LHCN-M2 (cell line): ENCODE measurements at regions not wholly inside any gene's neighbourhood (a gene's known extent, or its start where the extent isn't known, plus 50 kb on each side); places are given as distances from the start of the nearest gene placed in this dataset.

Experiments used
- DNase-seq: peaks from one replicate; pipeline ENCODE4 v3.0.0-alpha.2; 2012; ENCODE audit warnings: low read depth

GRCh38 chr18:25873833-25874232 is 216.6 kb downstream of the SS18 start:
- no peak for DNase-seq

GRCh38 chr18:25866331-25866730 is 224.1 kb downstream of the SS18 start:
- DNase-seq = no peak

GRCh38 chr18:25862881-25863600 is 227.4 kb downstream of the SS18 start:
- DNase-seq = no peak

GRCh38 chr18:25853691-25854433 is 236.6 kb downstream of the SS18 start:
- DNase-seq = no peak

- no peak for DNase-seq
Measured at GRCh38 chr18:25843791-25844190, 246.6 kb downstream of the SS18 start.

GRCh38 chr18:25842665-25843064 is 247.7 kb downstream of the SS18 start:
- DNase-seq = no peak

GRCh38 chr18:25834061-25834460 is 256.4 kb downstream of the SS18 start:
- DNase-seq = no peak

- peak; percentile 83 for DNase-seq
Measured at GRCh38 chr18:25832001-25832604, 258.3 kb downstream of the SS18 start.

GRCh38 chr18:25831301-25831701 is 259.1 kb downstream of the SS18 start:
- peak; percentile 24 for DNase-seq

GRCh38 chr18:25830787-25831186 is 259.6 kb downstream of the SS18 start:
- peak; percentile 81 for DNase-seq

GRCh38 chr18:25827961-25828561 is 262.4 kb downstream of the SS18 start:
- peak; percentile 25 for DNase-seq

GRCh38 chr18:25827228-25827627 is 263.2 kb downstream of the SS18 start:
- DNase-seq = peak; percentile 52

GRCh38 chr18:25826823-25827222 is 263.6 kb downstream of the SS18 start:
- DNase-seq = no peak

GRCh38 chr18:25825979-25826776 is 264.2 kb downstream of the SS18 start:
- peak; percentile 26 for DNase-seq

GRCh38 chr18:25825056-25825455 is 265.4 kb downstream of the SS18 start:
- no peak for DNase-seq

- DNase-seq = peak; percentile 8
Measured at GRCh38 chr18:25819746-25820363, 270.6 kb downstream of the SS18 start.

- no peak for DNase-seq
Measured at GRCh38 chr18:25818505-25818904, 271.9 kb downstream of the SS18 start.

GRCh38 chr18:25817546-25818237 is 272.7 kb downstream of the SS18 start:
- no peak for DNase-seq

- DNase-seq = no peak
Measured at GRCh38 chr18:25815659-25816058, 274.8 kb downstream of the SS18 start.

GRCh38 chr18:25814841-25815458 is 275.5 kb downstream of the SS18 start:
- DNase-seq = no peak
